Nephron progenitor cell (in vitro differentiated cells): ENCODE measurements at regions not wholly inside any gene's neighbourhood (a gene's known extent, or its start where the extent isn't known, plus 50 kb on each side); places are given as distances from the start of the nearest gene placed in this dataset.
A peak's percentile ranks its signal among the peaks of the same experiment; 100 is the strongest.

Source experiments
- DNase-seq: peaks from one replicate; pipeline ENCODE4 v3.0.0; 2021
- H3K27ac Mint-ChIP-seq: 2 replicates; pipeline ENCODE4 v1.8.0; 2021; ENCODE audit warnings: mild to moderate bottlenecking, moderate library complexity, mixed read lengths
- H3K27me3 Mint-ChIP-seq: 2 replicates; pipeline ENCODE4 v1.8.0; 2021; ENCODE audit warnings: mild to moderate bottlenecking, low read depth, mixed read lengths; ENCODE audit not compliant: poor library complexity
- H3K36me3 Mint-ChIP-seq: 2 replicates; pipeline ENCODE4 v1.8.0; 2021; ENCODE audit warnings: low read depth, mixed read lengths
- H3K4me1 Mint-ChIP-seq: 2 replicates; pipeline ENCODE4 v1.8.0; 2021; ENCODE audit warnings: mixed read lengths
- H3K4me3 Mint-ChIP-seq: 2 replicates; pipeline ENCODE4 v1.8.0; 2021; ENCODE audit warnings: mild to moderate bottlenecking, moderate library complexity, mixed read lengths
- H3K9me3 Mint-ChIP-seq: 2 replicates; pipeline ENCODE4 v1.8.0; 2021; ENCODE audit warnings: mild to moderate bottlenecking, moderate library complexity, mixed read lengths
- TF ChIP-seq, protein P1 (sequence below): fragments of 200-600 bp; sonication (generic); IDR thresholded peaks from 2 replicates; pipeline ENCODE4 v1.5.0; 2021; ENCODE audit warnings: antibody characterized with exemption

DNA sequence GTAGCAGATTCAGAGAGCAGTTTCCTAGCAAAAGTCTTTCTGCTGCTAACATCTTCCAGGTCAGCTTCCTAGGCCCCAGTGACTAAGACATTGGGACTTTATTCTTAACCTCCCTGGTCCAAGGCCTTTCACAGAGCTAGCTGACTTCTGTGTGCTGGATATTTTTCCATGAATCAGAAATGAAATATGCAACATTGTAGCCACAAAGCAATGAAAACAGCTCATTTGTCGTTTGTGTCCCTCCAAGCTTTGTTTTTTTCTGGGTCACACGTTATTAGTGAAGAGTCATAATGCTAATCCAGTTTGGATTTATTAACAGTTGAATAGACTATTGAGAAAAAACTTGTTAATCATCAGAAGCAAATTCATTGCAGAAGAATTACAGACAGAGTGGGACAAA is 82.4 kb downstream of the ARF6 start:
- H3K4me3 Mint-ChIP-seq: no peak overlapping the region
- no peak overlapping the region for H3K27ac Mint-ChIP-seq
- H3K27me3 Mint-ChIP-seq: peaks cover 7% of the 10 kb centered on the region
- H3K36me3 Mint-ChIP-seq: no peaks in the 10 kb centered on the region
- TF ChIP-seq, protein P1, sequence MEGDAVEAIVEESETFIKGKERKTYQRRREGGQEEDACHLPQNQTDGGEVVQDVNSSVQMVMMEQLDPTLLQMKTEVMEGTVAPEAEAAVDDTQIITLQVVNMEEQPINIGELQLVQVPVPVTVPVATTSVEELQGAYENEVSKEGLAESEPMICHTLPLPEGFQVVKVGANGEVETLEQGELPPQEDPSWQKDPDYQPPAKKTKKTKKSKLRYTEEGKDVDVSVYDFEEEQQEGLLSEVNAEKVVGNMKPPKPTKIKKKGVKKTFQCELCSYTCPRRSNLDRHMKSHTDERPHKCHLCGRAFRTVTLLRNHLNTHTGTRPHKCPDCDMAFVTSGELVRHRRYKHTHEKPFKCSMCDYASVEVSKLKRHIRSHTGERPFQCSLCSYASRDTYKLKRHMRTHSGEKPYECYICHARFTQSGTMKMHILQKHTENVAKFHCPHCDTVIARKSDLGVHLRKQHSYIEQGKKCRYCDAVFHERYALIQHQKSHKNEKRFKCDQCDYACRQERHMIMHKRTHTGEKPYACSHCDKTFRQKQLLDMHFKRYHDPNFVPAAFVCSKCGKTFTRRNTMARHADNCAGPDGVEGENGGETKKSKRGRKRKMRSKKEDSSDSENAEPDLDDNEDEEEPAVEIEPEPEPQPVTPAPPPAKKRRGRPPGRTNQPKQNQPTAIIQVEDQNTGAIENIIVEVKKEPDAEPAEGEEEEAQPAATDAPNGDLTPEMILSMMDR: no peak
- H3K9me3 Mint-ChIP-seq: no peaks in the 10 kb centered on the region
- no peak for DNase-seq
- peaks cover 34% of the 10 kb centered on the region for H3K4me1 Mint-ChIP-seq

GRCh38 chr14:49975799-49976198 is 82.9 kb downstream of the ARF6 start:
- Mint-ChIP-seq H3K4me1 (peaks cover 28% of the 10 kb centered on the region), H3K4me3 (no peak overlapping the region), H3K27ac (peak overlapping the region; percentile 44), H3K27me3 (peaks cover 7% of the 10 kb centered on the region), H3K36me3 (no peaks in the 10 kb centered on the region), H3K9me3 (no peaks in the 10 kb centered on the region)
- DNase-seq: no peak
- TF ChIP-seq, protein P1: no peak

- H3K4me3 Mint-ChIP-seq: no peak overlapping the region
- TF ChIP-seq, protein P1: no peak
- DNase-seq: no peak
Observed at GRCh38 chr14:49977126-49977841, 84.4 kb downstream of the ARF6 start.

GRCh38 chr14:49980027-49980426 is 87.1 kb downstream of the ARF6 start:
- DNase-seq: no peak
- no peaks in the 10 kb centered on the region for H3K9me3 Mint-ChIP-seq
- no peaks in the 10 kb centered on the region for H3K36me3 Mint-ChIP-seq
- H3K27me3 Mint-ChIP-seq: peaks cover 11% of the 10 kb centered on the region
- H3K27ac Mint-ChIP-seq: no peak overlapping the region
- TF ChIP-seq, protein P1: no peak
- H3K4me1 Mint-ChIP-seq: peaks cover 7% of the 10 kb centered on the region
- H3K4me3 Mint-ChIP-seq: no peak overlapping the region

More at GRCh38 chr14:49977126-49977841, 84.4 kb downstream of the ARF6 start:
- Mint-ChIP-seq H3K4me1 (peaks cover 13% of the 10 kb centered on the region), H3K27ac (no peak overlapping the region), H3K27me3 (peaks cover 9% of the 10 kb centered on the region), H3K9me3 (no peaks in the 10 kb centered on the region), H3K36me3 (no peaks in the 10 kb centered on the region)

- Mint-ChIP-seq H3K36me3 (no peaks in the 10 kb centered on the region), H3K27ac (no peak overlapping the region), H3K9me3 (no peaks in the 10 kb centered on the region), H3K27me3 (peaks cover 8% of the 10 kb centered on the region), H3K4me1 (peaks cover 4% of the 10 kb centered on the region), H3K4me3 (no peak overlapping the region)
- DNase-seq: no peak
- TF ChIP-seq, protein P1: no peak
Observed at GRCh38 chr14:49982082-49982481, 89.2 kb downstream of the ARF6 start.

GRCh38 chr14:49982501-49982951 is 89.6 kb downstream of the ARF6 start:
- no peaks in the 10 kb centered on the region for H3K9me3 Mint-ChIP-seq
- TF ChIP-seq, protein P1: no peak
- no peak overlapping the region for H3K4me3 Mint-ChIP-seq
- H3K27ac Mint-ChIP-seq: no peak overlapping the region
- no peak for DNase-seq
- no peaks in the 10 kb centered on the region for H3K36me3 Mint-ChIP-seq
- H3K27me3 Mint-ChIP-seq: peaks cover 8% of the 10 kb centered on the region
- no peaks in the 10 kb centered on the region for H3K4me1 Mint-ChIP-seq
